Right lobe of liver (tissue), 6 donors: ENCODE measurements at regions not wholly inside any gene's neighbourhood (a gene's known extent, or its start where the extent isn't known, plus 50 kb on each side); places are given as distances from the start of the nearest gene placed in this dataset.
A peak's percentile ranks its signal among the peaks of the same experiment; 100 is the strongest.
"Not testable (repeated sequence)": the region's sequence is repeated elsewhere in the genome, so short reads cannot be mapped to it uniquely, and the experiment has no call there.

ENCODE experiments used
- ATAC-seq, 4 donors: fragments of 200-7000 bp; cut with Tn5 transposase; one replicate each; pipeline ENCODE4 v1.9.1; 2020; ENCODE audit warnings: mild to moderate bottlenecking in 4 of 4, moderate library complexity in 4 of 4
- DNase-seq, 3 donors: peaks; one replicate each; pipeline ENCODE4 v3.0.0-alpha.2; 2020
- H3K27ac ChIP-seq, 3 donors: fragments of 200-600 bp; one replicate each; pipeline ENCODE4 v1.8.0; 2022
- H3K27me3 ChIP-seq, 2 donors: fragments of 200-600 bp; one replicate each; pipeline ENCODE4 v1.8.0; 2022
- H3K36me3 ChIP-seq, 4 donors: fragments of 200-600 bp; sonication (generic) in 1 of 4; one replicate each; pipeline versions ENCODE4 v1.5.1 to v1.8.0; 2017 to 2022; ENCODE audit warnings: control low read depth in 1 of 4
- H3K4me1 ChIP-seq, 4 donors: fragments of 200-600 bp; sonication (generic) in 1 of 4; one replicate each; pipeline versions ENCODE4 v1.5.1 to v1.8.0; 2017 to 2022; ENCODE audit warnings: control low read depth in 1 of 4
- H3K4me3 ChIP-seq, 3 donors: fragments of 200-600 bp; one replicate each; pipeline ENCODE4 v1.8.0; 2022
- H3K9me3 ChIP-seq, 4 donors: fragments of 200-600 bp; sonication (generic) in 1 of 4; one replicate each; pipeline versions ENCODE4 v1.5.1 to v1.8.0; 2017 to 2022; ENCODE audit warnings: control low read depth in 1 of 4
- CTCF ChIP-seq, 4 donors: fragments of 200-600 bp in 3 of 4; fragments of 450-650 bp in 1 of 4; IDR thresholded peaks; one replicate each; pipeline versions ENCODE4 v1.5.1 to v1.8.0; 2016 to 2022; ENCODE audit warnings: antibody characterized with exemption in 4 of 4, mild to moderate bottlenecking in 2 of 4
- POLR2A ChIP-seq: fragments of 450-650 bp; IDR thresholded peaks from one replicate; pipeline ENCODE4 v1.6.1; 2017; ENCODE audit warnings: antibody characterized with exemption, mild to moderate bottlenecking
- WGBS: methylation state at CpG from one replicate; pipeline ENCODE4 v1.1.6; 2018; ENCODE audit warnings: low coverage, low lambda C conversion rate; ENCODE audit not compliant: insufficient coverage; ENCODE audit errors: missing lambda C conversion rate; 5-methylcytosine and 5-hydroxymethylcytosine counted together
- intact Hi-C, 2 donors: fragments of 100-400 bp; cut with DNase I; formaldehyde crosslinking; loops; one replicate each; pipeline versions ENCODE4 v1.11.2 to v1.14.1; 2022
- donor health status: DM: no; HTN: yes; CAD: no.
- donor health status: DM: no; HTN: no; CAD: no.
- donor health status: DM: no; HTN: no; CAD: no.
- donor health status: DM: no; HTN: yes; CAD: no.
- donor health status: DM: no; HTN: yes; CAD: no.

GRCh38 chr22:48918585-48919186 lies 909.0 kb downstream of the BRD1 start:
- H3K27me3 ChIP-seq: no peaks in the 10 kb centered on the region
- no peaks in the 10 kb centered on the region for H3K4me1 ChIP-seq
- no peak for DNase-seq
- H3K36me3 ChIP-seq: no peaks in the 10 kb centered on the region
- intact Hi-C loops: no loop called here
- no peak overlapping the region for H3K4me3 ChIP-seq
- TF ChIP-seq POLR2A (no peak), CTCF (IDR thresholded peaks at IDR 0.05) (no peak)
- 23% methylated on average over 7 of the region's 7 CpGs for WGBS
- peak in 2 of 4 donors; percentile 33 for ATAC-seq
- no peak overlapping the region for H3K27ac ChIP-seq
- no peaks in the 10 kb centered on the region for H3K9me3 ChIP-seq

GRCh38 chr22:48912356-48913066 lies 915.2 kb downstream of the BRD1 start:
- DNase-seq, H3K4me1 ChIP-seq, intact Hi-C loops, H3K4me3 ChIP-seq, H3K27ac ChIP-seq, H3K36me3 ChIP-seq, H3K27me3 ChIP-seq, H3K9me3 ChIP-seq, ATAC-seq: not testable (repeated sequence)
- 51% methylated on average over 7 of the region's 7 CpGs for WGBS

- H3K27ac ChIP-seq, H3K9me3 ChIP-seq, DNase-seq, H3K4me3 ChIP-seq, H3K27me3 ChIP-seq, H3K4me1 ChIP-seq, intact Hi-C loops, ATAC-seq, H3K36me3 ChIP-seq: not testable (repeated sequence)
- 50% methylated on average over 2 of the region's 5 CpGs for WGBS
Measured at GRCh38 chr22:48911647-48912046, 916.0 kb downstream of the BRD1 start.

GRCh38 chr22:48911067-48911466 lies 916.6 kb downstream of the BRD1 start:
- DNase-seq, H3K36me3 ChIP-seq, intact Hi-C loops, H3K9me3 ChIP-seq, H3K4me1 ChIP-seq, H3K27ac ChIP-seq, ATAC-seq, H3K27me3 ChIP-seq, H3K4me3 ChIP-seq: not testable (repeated sequence)
- WGBS: 61% methylated on average over 2 of the region's 4 CpGs

GRCh38 chr22:48908547-48908946 lies 919.1 kb downstream of the BRD1 start:
- Histone ChIP-seq H3K9me3 (no peaks in the 10 kb centered on the region), H3K36me3 (no peaks in the 10 kb centered on the region), H3K4me1 (no peaks in the 10 kb centered on the region), H3K27ac (no peak overlapping the region), H3K27me3 (no peaks in the 10 kb centered on the region), H3K4me3 (no peak overlapping the region)
- WGBS: 49% methylated on average over 5 of the region's 9 CpGs
- DNase-seq (no peak), ATAC-seq (no peak)
- TF ChIP-seq POLR2A (no peak), CTCF (IDR thresholded peaks at IDR 0.05) (no peak)
- intact Hi-C loops: no loop called here

GRCh38 chr22:48907591-48907990 lies 920.1 kb downstream of the BRD1 start:
- peak in 1 of 3 donors; percentile 9 for DNase-seq
- WGBS: 70% methylated on average over 14 of the region's 14 CpGs

More at GRCh38 chr22:48907591-48907990, 920.1 kb downstream of the BRD1 start:
- Histone ChIP-seq H3K9me3 (no peaks in the 10 kb centered on the region), H3K4me1 (no peaks in the 10 kb centered on the region), H3K36me3 (no peaks in the 10 kb centered on the region), H3K27me3 (no peaks in the 10 kb centered on the region), H3K4me3 (no peak overlapping the region), H3K27ac (no peak overlapping the region)
- TF ChIP-seq CTCF (IDR thresholded peaks at IDR 0.05) (no peak), POLR2A (no peak)
- intact Hi-C loops: no loop called here
- no peak for ATAC-seq
